ENCODE measurements at regions not wholly inside any gene's neighbourhood (a gene's known extent, or its start where the extent isn't known, plus 50 kb on each side); places are given as distances from the start of the nearest gene placed in this dataset.

DNA sequence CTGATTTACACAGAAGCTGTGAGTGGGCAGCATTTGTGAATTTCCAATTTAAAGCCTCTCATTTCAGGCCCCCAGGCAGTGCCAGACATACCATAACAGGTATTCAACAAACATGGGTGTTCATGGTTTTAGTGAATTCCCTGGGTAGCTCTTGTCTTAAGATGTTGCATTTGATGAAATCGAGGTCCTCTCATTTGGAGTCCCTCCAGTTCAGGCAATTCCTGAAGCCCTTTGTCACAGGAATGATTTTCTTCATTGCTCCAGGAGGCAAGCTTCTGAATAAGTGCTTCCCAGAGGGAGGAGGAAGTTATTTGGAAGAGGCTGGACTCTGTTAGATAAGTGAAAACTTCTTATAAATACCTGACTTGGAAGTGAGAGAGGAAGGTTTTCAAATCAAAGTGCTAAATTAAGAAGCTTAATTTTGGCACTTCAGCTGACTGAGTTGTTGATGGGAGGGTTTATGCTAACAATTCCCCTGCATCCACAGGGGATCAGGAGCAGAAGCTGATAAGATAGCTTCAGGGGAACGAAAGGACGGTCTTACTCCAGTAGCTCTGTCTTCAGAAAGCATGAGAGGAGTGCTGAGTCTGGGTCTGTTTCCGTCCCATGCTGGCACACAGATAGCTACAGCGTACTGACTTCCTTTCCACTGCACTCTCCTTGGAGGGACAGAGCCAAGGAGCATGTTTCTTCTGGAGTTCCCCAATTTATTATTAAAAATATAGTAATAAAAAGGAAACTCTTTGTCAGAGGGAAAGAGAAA lies 543.1 kb downstream of the GBA3 start:
- H3K4me3 ChIP-seq = no peak overlapping the region
- H3K9me3 ChIP-seq = no peaks in the 10 kb centered on the region
- peak; percentile 30 to 74 (median 50) for ATAC-seq
- no peaks in the 10 kb centered on the region for H3K36me3 ChIP-seq
- peak in 1 of 6 donors; percentile 15 for DNase-seq
- TF ChIP-seq, protein P1, sequence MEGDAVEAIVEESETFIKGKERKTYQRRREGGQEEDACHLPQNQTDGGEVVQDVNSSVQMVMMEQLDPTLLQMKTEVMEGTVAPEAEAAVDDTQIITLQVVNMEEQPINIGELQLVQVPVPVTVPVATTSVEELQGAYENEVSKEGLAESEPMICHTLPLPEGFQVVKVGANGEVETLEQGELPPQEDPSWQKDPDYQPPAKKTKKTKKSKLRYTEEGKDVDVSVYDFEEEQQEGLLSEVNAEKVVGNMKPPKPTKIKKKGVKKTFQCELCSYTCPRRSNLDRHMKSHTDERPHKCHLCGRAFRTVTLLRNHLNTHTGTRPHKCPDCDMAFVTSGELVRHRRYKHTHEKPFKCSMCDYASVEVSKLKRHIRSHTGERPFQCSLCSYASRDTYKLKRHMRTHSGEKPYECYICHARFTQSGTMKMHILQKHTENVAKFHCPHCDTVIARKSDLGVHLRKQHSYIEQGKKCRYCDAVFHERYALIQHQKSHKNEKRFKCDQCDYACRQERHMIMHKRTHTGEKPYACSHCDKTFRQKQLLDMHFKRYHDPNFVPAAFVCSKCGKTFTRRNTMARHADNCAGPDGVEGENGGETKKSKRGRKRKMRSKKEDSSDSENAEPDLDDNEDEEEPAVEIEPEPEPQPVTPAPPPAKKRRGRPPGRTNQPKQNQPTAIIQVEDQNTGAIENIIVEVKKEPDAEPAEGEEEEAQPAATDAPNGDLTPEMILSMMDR (IDR thresholded peaks at IDR 0.05) = no peak
- peaks cover 21 to 29% (median 26%) of the 10 kb centered on the region in 3 donors for H3K4me1 ChIP-seq
- WGBS, 2 donors = 35 to 43% methylated on average over 5 of the region's 5 CpGs
- no peak for FAIRE-seq
- intact Hi-C loops (cut with DNase I) = no loop called here
- no peaks in the 10 kb centered on the region for H3K27me3 ChIP-seq
- H3K27ac ChIP-seq = peak overlapping the region in 1 of 4 donors; percentile 4

DNA sequence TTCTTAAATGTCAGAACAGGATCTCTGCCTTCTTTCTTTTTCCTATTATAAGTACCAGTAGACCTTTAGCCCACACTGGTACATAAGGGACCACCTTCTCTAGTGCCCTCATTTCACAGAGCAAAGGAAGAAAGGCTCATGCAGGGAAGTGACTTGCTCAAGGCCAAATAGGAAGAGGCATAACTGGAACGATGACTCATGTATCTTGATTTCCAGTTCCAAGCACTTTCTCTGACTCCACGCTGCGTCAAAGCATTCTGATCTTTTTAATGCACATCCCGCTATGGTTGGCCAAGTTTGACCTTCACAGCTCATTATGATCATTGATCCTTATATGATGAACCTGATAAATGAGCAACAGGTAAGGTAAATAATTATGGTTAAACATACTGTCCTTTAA lies 542.0 kb downstream of the GBA3 start:
- FAIRE-seq (no peak), ATAC-seq (no peak), DNase-seq (no peak)
- no peaks in the 10 kb centered on the region for H3K36me3 ChIP-seq
- H3K27me3 ChIP-seq = no peaks in the 10 kb centered on the region
- no peak overlapping the region for H3K4me3 ChIP-seq
- TF ChIP-seq, protein P1 (IDR thresholded peaks at IDR 0.05) = no peak
- 88 to 93% methylated on average over 4 of the region's 4 CpGs for WGBS, 2 donors
- H3K4me1 ChIP-seq = peaks cover 21 to 29% (median 26%) of the 10 kb centered on the region in 3 donors
- intact Hi-C loops (cut with DNase I) = no loop called here
- H3K27ac ChIP-seq = no peak overlapping the region
- no peaks in the 10 kb centered on the region for H3K9me3 ChIP-seq

DNA sequence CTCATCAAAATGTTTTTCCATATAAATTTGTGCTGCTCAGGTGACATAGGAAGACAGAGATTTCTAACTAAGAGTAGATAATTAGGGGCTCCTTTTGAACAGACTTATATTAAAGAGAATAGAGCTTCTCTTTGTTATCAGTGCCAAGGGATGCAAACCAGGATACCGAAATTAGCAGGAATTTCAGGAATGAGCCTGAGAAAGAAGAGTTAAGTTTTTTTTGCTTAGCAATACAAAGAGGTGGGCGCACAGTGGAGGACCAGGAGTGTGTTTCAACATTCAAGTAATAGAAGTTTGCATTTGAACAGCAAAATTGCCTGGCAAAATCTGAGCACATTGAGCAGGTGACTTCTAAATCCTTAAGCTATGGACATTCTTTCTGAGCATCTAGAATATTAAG lies 541.3 kb downstream of the GBA3 start:
- H3K4me1 ChIP-seq = peaks cover 21 to 29% (median 26%) of the 10 kb centered on the region in 3 donors
- ATAC-seq (no peak), DNase-seq (no peak), FAIRE-seq (no peak)
- intact Hi-C loops (cut with DNase I) = no loop called here
- H3K36me3 ChIP-seq = no peaks in the 10 kb centered on the region
- 82 to 86% methylated on average over 2 of the region's 2 CpGs for WGBS, 2 donors
- H3K27me3 ChIP-seq = no peaks in the 10 kb centered on the region
- TF ChIP-seq, protein P1 (IDR thresholded peaks at IDR 0.05) = no peak
- no peak overlapping the region for H3K27ac ChIP-seq
- no peak overlapping the region for H3K4me3 ChIP-seq
- H3K9me3 ChIP-seq = no peaks in the 10 kb centered on the region

DNA sequence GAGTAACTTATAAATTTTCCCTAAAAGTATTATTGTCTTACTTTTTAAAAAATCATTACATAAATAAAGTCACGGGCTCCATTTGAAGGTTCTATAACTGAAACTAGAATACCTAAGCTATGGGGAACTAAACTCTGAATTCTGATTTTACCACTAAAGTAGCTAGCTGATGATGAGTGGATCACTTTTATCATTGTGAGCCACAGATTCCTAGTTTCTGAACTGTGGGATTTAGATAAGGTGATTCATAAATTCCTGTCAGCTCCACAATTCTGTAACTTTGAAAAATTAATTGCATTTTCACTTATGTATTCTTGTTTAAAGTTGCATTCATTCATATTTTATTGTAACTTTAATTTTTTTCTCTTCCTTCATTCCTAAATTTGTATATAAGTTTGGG lies 540.9 kb downstream of the GBA3 start:
- Histone ChIP-seq H3K9me3 (no peaks in the 10 kb centered on the region), H3K4me1 (peaks cover 21 to 28% (median 22%) of the 10 kb centered on the region in 3 donors), H3K36me3 (no peaks in the 10 kb centered on the region), H3K27me3 (no peaks in the 10 kb centered on the region), H3K27ac (no peak overlapping the region), H3K4me3 (no peak overlapping the region)
- 84 to 98% methylated on average over 1 of the region's 1 CpG for WGBS, 2 donors
- no peak for DNase-seq
- TF ChIP-seq, protein P1 (IDR thresholded peaks at IDR 0.05) = no peak
- no peak for FAIRE-seq
- no peak for ATAC-seq
- intact Hi-C loops (cut with DNase I) = no loop called here

DNA sequence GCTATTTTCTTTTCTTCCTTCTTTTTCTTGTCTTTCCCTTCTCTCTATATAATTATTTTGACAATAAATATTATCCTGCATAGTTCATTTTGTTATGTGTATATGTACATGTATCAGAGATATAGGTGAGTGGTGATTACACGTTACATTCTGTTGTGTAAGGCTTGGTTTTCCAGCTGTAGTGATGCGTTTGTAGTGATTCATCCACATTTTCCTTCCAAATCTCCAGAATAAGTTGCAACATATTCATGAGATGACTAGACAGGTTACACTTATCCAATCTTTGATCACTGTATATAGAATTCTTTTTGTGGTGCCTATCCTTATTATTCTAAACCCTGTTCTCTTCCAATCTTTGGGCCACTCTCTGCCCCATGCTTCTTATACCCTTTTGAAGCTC lies 540.2 kb downstream of the GBA3 start:
- H3K4me3 ChIP-seq = no peak overlapping the region
- H3K36me3 ChIP-seq = no peaks in the 10 kb centered on the region
- ATAC-seq = no peak
- H3K9me3 ChIP-seq = no peaks in the 10 kb centered on the region
- TF ChIP-seq, protein P1 (IDR thresholded peaks at IDR 0.05) = no peak
- no peak for DNase-seq
- 83 to 91% methylated on average over 2 of the region's 2 CpGs for WGBS, 2 donors
- intact Hi-C loops (cut with DNase I) = no loop called here
- peaks cover 19 to 22% (median 21%) of the 10 kb centered on the region in 3 donors for H3K4me1 ChIP-seq
- H3K27me3 ChIP-seq = no peaks in the 10 kb centered on the region
- no peak for FAIRE-seq
- H3K27ac ChIP-seq = no peak overlapping the region

Measured in pancreas (tissue), 10 donors.